HK-2 (cell line): ENCODE measurements at regions not wholly inside any gene's neighbourhood (a gene's known extent, or its start where the extent isn't known, plus 50 kb on each side); places are given as distances from the start of the nearest gene placed in this dataset.
"Not testable (repeated sequence)": the region's sequence is repeated elsewhere in the genome, so short reads cannot be mapped to it uniquely, and the experiment has no call there.

ENCODE experiments used
- DNase-seq: peaks from one replicate; pipeline ENCODE4 v3.0.0-alpha.2; 2018; ENCODE audit not compliant: unreplicated experiment

- DNase-seq = no peak
Measured at GRCh38 chr5:143634689-143635088, 177.3 kb upstream of the HMHB1 start.

GRCh38 chr5:143629871-143630659 lies 181.9 kb upstream of the HMHB1 start:
- DNase-seq = no peak

- not testable (repeated sequence) for DNase-seq
Measured at GRCh38 chr5:143625048-143625447, 186.9 kb upstream of the HMHB1 start.

- no peak for DNase-seq
Measured at GRCh38 chr5:143624465-143624864, 187.5 kb upstream of the HMHB1 start.

GRCh38 chr5:143619040-143619439 lies 192.9 kb upstream of the HMHB1 start:
- DNase-seq = no peak

- DNase-seq = no peak
Measured at GRCh38 chr5:143618141-143618540, 193.8 kb upstream of the HMHB1 start.

GRCh38 chr5:143614831-143615230 lies 197.1 kb upstream of the HMHB1 start:
- no peak for DNase-seq

GRCh38 chr5:143613329-143613728 lies 198.6 kb upstream of the HMHB1 start:
- DNase-seq = no peak

- no peak for DNase-seq
Measured at GRCh38 chr5:143610946-143611345, 201.0 kb upstream of the HMHB1 start.

GRCh38 chr5:143606043-143606752 lies 202.7 kb upstream of the NR3C1 start:
- no peak for DNase-seq

GRCh38 chr5:143605403-143606005 lies 202.0 kb upstream of the NR3C1 start:
- no peak for DNase-seq

- no peak for DNase-seq
Measured at GRCh38 chr5:143601917-143602333, 198.4 kb upstream of the NR3C1 start.

- no peak for DNase-seq
Measured at GRCh38 chr5:143601357-143601756, 197.9 kb upstream of the NR3C1 start.

GRCh38 chr5:143600396-143601075 lies 197.1 kb upstream of the NR3C1 start:
- DNase-seq = no peak

GRCh38 chr5:143599474-143599873 lies 196.0 kb upstream of the NR3C1 start:
- DNase-seq = no peak

GRCh38 chr5:143596824-143597223 lies 193.3 kb upstream of the NR3C1 start:
- no peak for DNase-seq

- DNase-seq = no peak
Measured at GRCh38 chr5:143594902-143595818, 191.7 kb upstream of the NR3C1 start.

- no peak for DNase-seq
Measured at GRCh38 chr5:143593723-143594122, 190.2 kb upstream of the NR3C1 start.

- DNase-seq = no peak
Measured at GRCh38 chr5:143592648-143593047, 189.2 kb upstream of the NR3C1 start.

GRCh38 chr5:143588933-143589662 lies 185.6 kb upstream of the NR3C1 start:
- DNase-seq = no peak
